ENCODE measurements at regions not wholly inside any gene's neighbourhood (a gene's known extent, or its start where the extent isn't known, plus 50 kb on each side); places are given as distances from the start of the nearest gene placed in this dataset.

DNA sequence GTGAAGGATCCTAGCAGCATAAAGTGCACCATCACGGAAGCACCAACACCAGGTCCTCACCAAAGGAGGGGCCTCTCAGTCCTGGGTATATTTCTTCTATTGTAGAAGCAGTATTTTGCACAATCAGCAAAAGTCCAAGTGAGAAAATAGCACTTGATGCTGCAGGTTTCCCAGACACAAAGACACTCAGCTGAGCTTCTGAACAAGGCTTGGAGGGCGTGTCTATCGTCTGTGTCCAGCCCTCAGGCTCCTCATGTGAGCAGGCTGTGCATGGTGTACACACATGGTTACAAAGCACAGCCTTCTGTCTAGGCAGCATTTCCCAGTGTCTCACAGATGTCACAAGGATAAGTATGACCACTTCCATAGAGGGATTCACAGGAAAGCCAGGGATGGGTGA lies 98.3 kb upstream of the SPATA12 start:
- Mint-ChIP-seq H3K4me3 (ENCODE audit: unreplicated experiment) (no peak overlapping the region), H3K4me1 (ENCODE audit: insufficient read depth, unreplicated experiment) (no peaks in the 10 kb centered on the region), H3K36me3 (ENCODE audit: insufficient read depth, unreplicated experiment) (no peaks in the 10 kb centered on the region), H3K27me3 (ENCODE audit: insufficient read depth, unreplicated experiment) (no peaks in the 10 kb centered on the region), H3K27ac (ENCODE audit: low read depth, unreplicated experiment) (no peak overlapping the region), H3K9me3 (ENCODE audit: unreplicated experiment) (no peaks in the 10 kb centered on the region)
- TF ChIP-seq, protein P1, sequence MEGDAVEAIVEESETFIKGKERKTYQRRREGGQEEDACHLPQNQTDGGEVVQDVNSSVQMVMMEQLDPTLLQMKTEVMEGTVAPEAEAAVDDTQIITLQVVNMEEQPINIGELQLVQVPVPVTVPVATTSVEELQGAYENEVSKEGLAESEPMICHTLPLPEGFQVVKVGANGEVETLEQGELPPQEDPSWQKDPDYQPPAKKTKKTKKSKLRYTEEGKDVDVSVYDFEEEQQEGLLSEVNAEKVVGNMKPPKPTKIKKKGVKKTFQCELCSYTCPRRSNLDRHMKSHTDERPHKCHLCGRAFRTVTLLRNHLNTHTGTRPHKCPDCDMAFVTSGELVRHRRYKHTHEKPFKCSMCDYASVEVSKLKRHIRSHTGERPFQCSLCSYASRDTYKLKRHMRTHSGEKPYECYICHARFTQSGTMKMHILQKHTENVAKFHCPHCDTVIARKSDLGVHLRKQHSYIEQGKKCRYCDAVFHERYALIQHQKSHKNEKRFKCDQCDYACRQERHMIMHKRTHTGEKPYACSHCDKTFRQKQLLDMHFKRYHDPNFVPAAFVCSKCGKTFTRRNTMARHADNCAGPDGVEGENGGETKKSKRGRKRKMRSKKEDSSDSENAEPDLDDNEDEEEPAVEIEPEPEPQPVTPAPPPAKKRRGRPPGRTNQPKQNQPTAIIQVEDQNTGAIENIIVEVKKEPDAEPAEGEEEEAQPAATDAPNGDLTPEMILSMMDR (IDR thresholded peaks at IDR 0.05; ENCODE audit: unreplicated experiment) = no peak
- CTCF ChIA-PET = interaction anchor here (0.7 to 2.1 kb wide), 5 partner anchors 8 to 258 kb away, joined by 3 to 6 read pairs (median 3); no protein-coding TSS in a partner anchor
- BruUV-seq (replicated peaks) = no TSS peak
- intact Hi-C loops (cut with micrococcal nuclease) = no loop called here
- POLR2A ChIA-PET = no interaction called here
- DNase-seq (ENCODE audit: unreplicated experiment) = no peak

DNA sequence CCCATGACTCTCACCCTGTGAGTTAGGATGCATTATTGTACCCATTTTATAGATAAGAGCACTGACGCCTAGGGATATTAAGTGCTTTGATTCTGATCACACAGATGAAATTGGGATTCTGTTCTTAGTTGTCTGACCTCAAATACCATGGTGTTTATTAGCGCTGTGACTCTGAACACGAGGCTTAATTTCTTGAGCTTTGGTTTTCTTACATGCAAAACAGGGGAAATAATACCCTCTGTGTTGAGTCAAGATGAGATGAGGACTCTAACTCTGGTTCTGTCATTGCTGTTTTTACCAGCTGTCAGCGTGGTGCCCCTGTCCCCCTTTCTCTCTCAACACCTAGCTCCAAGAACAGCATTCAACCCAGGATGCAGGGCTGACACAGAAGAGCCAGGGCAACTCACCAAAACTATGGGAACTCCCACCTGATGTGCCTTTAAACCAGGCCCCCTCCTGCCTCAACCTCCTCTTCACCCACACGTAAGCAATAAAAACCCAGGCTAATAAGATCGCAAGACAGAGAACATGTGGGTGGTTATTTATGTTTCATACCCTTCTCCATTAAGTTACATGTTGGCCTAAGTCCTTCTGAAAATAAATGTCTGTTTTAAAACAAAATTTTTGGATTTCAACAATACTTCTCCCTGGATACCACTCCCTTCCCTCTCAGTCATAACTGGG lies 100.1 kb upstream of the SPATA12 start:
- H3K4me1 Mint-ChIP-seq (ENCODE audit: insufficient read depth, unreplicated experiment) = no peaks in the 10 kb centered on the region
- POLR2A ChIA-PET = interaction anchor here (1.6 kb wide), 1 partner anchor 9 kb away, joined by 3 read pairs; no protein-coding TSS in a partner anchor
- TF ChIP-seq, protein P1 (IDR thresholded peaks at IDR 0.05; ENCODE audit: unreplicated experiment) = no peak
- intact Hi-C loops (cut with micrococcal nuclease) = no loop called here
- BruUV-seq (replicated peaks) = no TSS peak
- H3K27me3 Mint-ChIP-seq (ENCODE audit: insufficient read depth, unreplicated experiment) = no peaks in the 10 kb centered on the region
- H3K27ac Mint-ChIP-seq (ENCODE audit: low read depth, unreplicated experiment) = no peak overlapping the region
- CTCF ChIA-PET = interaction anchor here (0.6 to 2.1 kb wide), 2 partner anchors 161 to 1875 kb away, joined by 3 to 6 read pairs; no protein-coding TSS in a partner anchor
- H3K4me3 Mint-ChIP-seq (ENCODE audit: unreplicated experiment) = no peak overlapping the region
- DNase-seq (ENCODE audit: unreplicated experiment) = no peak
- no peaks in the 10 kb centered on the region for H3K9me3 Mint-ChIP-seq (ENCODE audit: unreplicated experiment)
- no peaks in the 10 kb centered on the region for H3K36me3 Mint-ChIP-seq (ENCODE audit: insufficient read depth, unreplicated experiment)

DNA sequence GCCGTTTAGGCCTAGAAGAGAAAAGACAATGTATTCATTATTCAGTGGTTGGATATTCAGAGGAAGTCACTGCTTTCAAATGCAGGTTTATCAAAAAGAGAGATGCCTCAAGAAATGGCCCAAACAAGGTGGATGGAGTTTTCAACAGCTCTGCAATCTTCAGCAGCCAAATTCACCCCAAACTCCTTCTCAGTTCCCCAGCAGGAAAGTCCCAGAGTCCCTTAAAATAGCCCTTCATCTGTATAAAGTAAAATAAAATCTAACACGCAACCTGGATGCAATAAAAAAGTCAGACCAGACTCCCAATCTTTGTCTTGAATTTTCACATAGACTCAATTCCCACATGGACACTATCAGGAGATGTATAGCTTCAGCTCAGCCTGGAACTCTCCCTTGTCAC lies 101.6 kb upstream of the SPATA12 start:
- Mint-ChIP-seq H3K27ac (ENCODE audit: low read depth, unreplicated experiment) (no peak overlapping the region), H3K4me3 (ENCODE audit: unreplicated experiment) (no peak overlapping the region), H3K27me3 (ENCODE audit: insufficient read depth, unreplicated experiment) (no peaks in the 10 kb centered on the region), H3K36me3 (ENCODE audit: insufficient read depth, unreplicated experiment) (no peaks in the 10 kb centered on the region), H3K9me3 (ENCODE audit: unreplicated experiment) (no peaks in the 10 kb centered on the region), H3K4me1 (ENCODE audit: insufficient read depth, unreplicated experiment) (no peaks in the 10 kb centered on the region)
- TF ChIP-seq, protein P1 (IDR thresholded peaks at IDR 0.05; ENCODE audit: unreplicated experiment) = no peak
- POLR2A ChIA-PET = interaction anchor here (0.5 kb wide), 1 partner anchor 41 kb away, joined by 3 read pairs; no protein-coding TSS in a partner anchor
- intact Hi-C loops (cut with micrococcal nuclease) = no loop called here
- no TSS peak for BruUV-seq (replicated peaks)
- CTCF ChIA-PET = interaction anchor here (0.6 to 1.1 kb wide), 2 partner anchors 30 to 659 kb away, joined by 3 to 5 read pairs; no protein-coding TSS in a partner anchor
- DNase-seq (ENCODE audit: unreplicated experiment) = no peak

DNA sequence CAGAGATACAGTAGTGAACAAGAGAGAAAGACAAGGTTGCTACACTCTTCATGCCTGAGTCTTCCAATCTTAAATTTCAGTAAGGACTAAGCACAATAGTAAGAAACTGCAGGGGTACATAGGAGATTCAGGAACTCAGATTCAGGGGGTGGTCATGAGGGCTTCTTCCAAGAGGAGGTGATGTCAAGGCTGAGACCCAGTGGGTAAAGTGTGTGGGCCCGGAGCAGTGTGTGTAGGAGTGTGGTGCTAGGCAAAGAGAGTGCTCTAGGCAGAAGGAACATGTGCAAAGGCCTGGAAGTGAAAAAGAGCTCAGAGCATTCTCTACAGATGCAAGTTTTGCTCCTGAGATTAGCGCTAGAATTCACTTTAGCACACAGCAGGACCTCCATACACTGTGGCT lies 102.9 kb upstream of the SPATA12 start:
- Mint-ChIP-seq H3K36me3 (ENCODE audit: insufficient read depth, unreplicated experiment) (no peaks in the 10 kb centered on the region), H3K27ac (ENCODE audit: low read depth, unreplicated experiment) (no peak overlapping the region), H3K4me1 (ENCODE audit: insufficient read depth, unreplicated experiment) (no peaks in the 10 kb centered on the region), H3K9me3 (ENCODE audit: unreplicated experiment) (no peaks in the 10 kb centered on the region), H3K27me3 (ENCODE audit: insufficient read depth, unreplicated experiment) (no peaks in the 10 kb centered on the region), H3K4me3 (ENCODE audit: unreplicated experiment) (no peak overlapping the region)
- no peak for DNase-seq (ENCODE audit: unreplicated experiment)
- ChIA-PET CTCF (interaction anchor here (0.7 to 1.3 kb wide), 2 partner anchors 31 to 80 kb away, joined by 3 to 4 read pairs; no protein-coding TSS in a partner anchor), POLR2A (interaction anchor here (1.5 kb wide), 1 partner anchor 24 kb away, joined by 5 read pairs; no protein-coding TSS in a partner anchor)
- intact Hi-C loops (cut with micrococcal nuclease) = no loop called here
- TF ChIP-seq, protein P1 (IDR thresholded peaks at IDR 0.05; ENCODE audit: unreplicated experiment) = no peak
- no TSS peak for BruUV-seq (replicated peaks)
